ENCODE measurements at regions not wholly inside any gene's neighbourhood (a gene's known extent, or its start where the extent isn't known, plus 50 kb on each side); places are given as distances from the start of the nearest gene placed in this dataset.

- no peak for TF ChIP-seq SIRT6 (IDR thresholded peaks at IDR 0.05; ENCODE audit: low read length)
- no peak for TF ChIP-seq ZNF274 (IDR thresholded peaks at IDR 0.05; ENCODE audit: borderline replicate concordance, extremely low read depth, low read length)
- no peak for TF ChIP-seq CTCF (IDR thresholded peaks at IDR 0.05; ENCODE audit: control extremely low read depth in 1 of 3, insufficient read depth in 1 of 3, low read depth in 1 of 3, low read length in 3 of 3)
These were observed 892.7 kb downstream of the TLE1 start for GRCh38 chr9:80796632-80797031.
